Gastrocnemius medialis (tissue), 4 donors: ENCODE measurements at regions not wholly inside any gene's neighbourhood (a gene's known extent, or its start where the extent isn't known, plus 50 kb on each side); places are given as distances from the start of the nearest gene placed in this dataset.
"Not testable (repeated sequence)": the region's sequence is repeated elsewhere in the genome, so short reads cannot be mapped to it uniquely, and the experiment has no call there.

Experiments used
- ATAC-seq, 2 donors: fragments of 150-250 bp; one replicate each; pipeline ENCODE4 v1.9.1; 2016
- DNase-seq, 2 donors: peaks; one replicate each; pipeline ENCODE4 v3.0.0-alpha.2; 2019
- H3K27ac ChIP-seq, 4 donors: fragments of 200-600 bp; sonication (generic); 1 replicate in 1 of 4; 2 replicates in 3 of 4; pipeline ENCODE4 v1.5.1; 2016 to 2018; ENCODE audit warnings: mild to moderate bottlenecking in 2 of 4, moderate library complexity in 1 of 4
- H3K27me3 ChIP-seq, 3 donors: fragments of 200-600 bp; sonication (generic) in 2 of 3; 1 replicate in 1 of 3; 2 replicates in 2 of 3; pipeline versions ENCODE4 v1.5.1 to v1.6.0; 2016 to 2019; ENCODE audit warnings: mild to moderate bottlenecking in 1 of 3, moderate library complexity in 1 of 3
- H3K36me3 ChIP-seq, 2 donors: fragments of 200-600 bp; sonication (generic) in 1 of 2; one replicate each; pipeline ENCODE4 v1.5.1; 2017 to 2018
- H3K4me1 ChIP-seq, 2 donors: fragments of 200-600 bp; sonication (generic) in 1 of 2; one replicate each; pipeline ENCODE4 v1.5.1; 2016 to 2017; ENCODE audit warnings: mild to moderate bottlenecking in 2 of 2
- H3K4me3 ChIP-seq, 4 donors: fragments of 200-600 bp; sonication (generic) in 3 of 4; 1 replicate in 1 of 4; 2 replicates in 3 of 4; pipeline ENCODE4 v1.5.1; 2016 to 2019; ENCODE audit warnings: mild to moderate bottlenecking in 2 of 4
- H3K9me3 ChIP-seq, 3 donors: fragments of 200-600 bp; sonication (generic) in 2 of 3; 1 replicate in 1 of 3; 2 replicates in 2 of 3; pipeline ENCODE4 v1.5.1; 2016 to 2019
- CTCF ChIP-seq, 5 experiments: fragments of 450-650 bp in 3 of 5; fragments of 200-600 bp in 2 of 5; sonication (generic) in 2 of 5; IDR thresholded peaks in 4 of 5; conservative IDR thresholded peaks in 1 of 5; 1 replicate in 4 of 5; 2 replicates in 1 of 5; pipeline ENCODE4 v1.5.1; 2016 to 2019; ENCODE audit warnings: antibody characterized with exemption in 5 of 5, mild to moderate bottlenecking in 3 of 5, moderate library complexity in 3 of 5
- POLR2A ChIP-seq, 2 donors: fragments of 450-650 bp; IDR thresholded peaks; one replicate each; pipeline ENCODE4 v1.6.1; 2017; ENCODE audit warnings: antibody characterized with exemption in 2 of 2, mild to moderate bottlenecking in 2 of 2, moderate library complexity in 2 of 2
- in situ Hi-C, 4 donors: fragments of 200-750 bp; cut with MboI; loops; one replicate each; pipeline versions ENCODE4 v1.15.0 to v1.8.0; 2017; ENCODE audit warnings: low sequenced_read_pairs in 4 of 4
- intact Hi-C: fragments of 100-400 bp; cut with DNase I; formaldehyde crosslinking; loops from one replicate; pipeline ENCODE4 v1.15.1; 2023; ENCODE audit warnings: low total_unique reads

DNA sequence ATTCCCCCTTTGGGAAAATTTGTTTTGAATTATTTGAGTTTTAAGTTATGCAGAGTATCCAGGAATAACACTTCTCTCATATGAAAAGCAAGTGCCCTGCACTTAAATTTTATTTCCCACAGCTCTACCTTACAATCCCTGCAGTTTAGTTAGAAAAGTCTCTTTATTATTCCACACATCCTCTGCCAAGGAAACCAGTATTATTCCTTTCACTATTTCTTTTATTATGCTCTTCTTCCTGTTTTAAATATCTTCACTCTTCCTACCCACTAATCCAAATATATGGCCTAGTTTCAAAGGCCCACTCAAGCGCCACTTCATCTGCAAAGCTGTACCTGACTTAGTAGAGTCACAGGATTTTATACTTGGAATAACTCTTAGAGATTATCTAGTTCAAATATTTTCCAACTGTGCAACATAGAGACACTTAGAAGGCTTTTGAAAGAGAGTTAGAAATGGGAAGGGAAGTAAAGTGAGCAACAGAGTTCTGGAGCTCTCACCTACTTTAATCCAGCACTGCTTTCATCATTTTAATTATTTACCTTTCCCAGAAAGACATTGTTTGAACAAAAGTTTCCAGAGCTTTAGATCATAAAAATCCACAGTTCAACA lies 97.2 kb upstream of the LYPLAL1 start:
- Histone ChIP-seq H3K4me3 (no peak overlapping the region), H3K9me3 (no peaks in the 10 kb centered on the region), H3K4me1 (no peaks in the 10 kb centered on the region), H3K27ac (no peak overlapping the region), H3K36me3 (no peaks in the 10 kb centered on the region), H3K27me3 (no peaks in the 10 kb centered on the region)
- DNase-seq = no peak
- ATAC-seq = no peak
- TF ChIP-seq CTCF (IDR thresholded peaks at IDR 0.05 in 4 of 5, conservative IDR thresholded peaks at IDR 0.05 in 1 of 5) = no peak
- no peak for TF ChIP-seq POLR2A (IDR thresholded peaks at IDR 0.05)
- intact Hi-C loops = no loop called here
- in situ Hi-C loops = no loop called here

DNA sequence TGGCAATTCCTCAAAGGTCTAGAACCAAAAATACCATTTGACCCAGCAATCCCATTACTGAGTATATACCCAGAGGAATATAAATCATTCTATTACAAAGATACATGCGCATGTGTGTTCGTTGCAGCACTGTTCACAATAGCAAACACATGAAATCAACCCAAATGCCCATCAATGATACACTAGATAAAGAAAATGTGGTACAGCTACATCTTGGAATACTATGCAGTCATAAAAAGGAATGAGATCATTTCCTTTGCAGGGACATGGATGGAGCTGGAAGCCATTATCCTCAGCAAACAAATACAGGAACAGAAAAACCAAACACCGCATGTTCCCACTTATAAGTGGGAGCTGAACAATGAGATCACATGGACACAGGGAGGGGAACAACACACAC lies 95.9 kb upstream of the LYPLAL1 start:
- H3K27ac ChIP-seq, intact Hi-C loops, H3K4me1 ChIP-seq, ATAC-seq, H3K27me3 ChIP-seq, in situ Hi-C loops, H3K36me3 ChIP-seq, DNase-seq, H3K9me3 ChIP-seq, H3K4me3 ChIP-seq: not testable (repeated sequence)

DNA sequence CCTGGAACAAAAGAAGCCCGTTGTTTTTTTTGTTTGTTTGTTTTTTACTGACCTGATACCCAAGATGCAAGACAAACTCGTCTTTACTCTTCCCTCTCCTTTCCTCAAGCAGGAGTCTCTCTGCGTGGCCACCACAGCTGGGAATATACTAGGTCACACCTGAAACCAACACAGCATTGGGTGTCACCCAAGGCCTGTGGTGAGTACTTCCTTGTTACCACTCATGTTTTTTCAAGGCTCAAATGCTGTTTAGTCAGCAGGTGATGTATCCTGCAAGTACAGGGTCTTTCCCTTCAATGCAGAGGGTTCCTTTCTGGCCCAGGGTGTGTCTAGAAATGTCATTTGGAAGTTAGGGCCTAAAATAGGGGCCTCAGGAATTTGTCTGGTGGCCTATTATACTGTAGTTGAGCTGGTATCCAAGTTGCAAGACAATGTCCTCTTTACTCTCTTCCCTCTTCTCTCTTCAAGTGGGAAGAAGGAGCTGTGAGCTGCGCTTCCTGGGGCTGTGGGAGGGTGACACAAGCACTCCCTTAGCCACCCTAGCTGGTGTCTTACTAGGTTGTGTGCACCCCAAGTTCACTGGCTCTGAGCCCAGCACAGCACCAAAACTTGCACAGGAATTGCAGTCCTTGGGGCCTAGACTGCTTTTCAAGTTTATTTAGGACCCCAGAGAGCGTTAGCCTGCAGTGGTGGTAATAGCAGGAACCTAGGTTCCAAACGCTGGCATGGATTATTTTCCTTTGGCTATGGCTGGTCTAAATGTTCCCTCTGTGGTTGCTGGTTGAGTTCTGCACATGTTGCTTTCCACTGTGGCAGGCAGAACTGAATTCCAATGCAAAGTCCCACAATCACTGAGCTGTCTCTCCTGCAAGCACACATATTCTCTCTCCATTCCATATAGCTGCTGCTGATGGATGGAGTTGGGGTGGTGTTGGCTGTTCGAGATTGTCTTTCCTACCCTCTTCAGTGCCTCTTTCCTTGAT lies 91.4 kb upstream of the LYPLAL1 start:
- intact Hi-C loops = no loop called here
- no peak for ATAC-seq

GRCh38 chr1:219083631-219084030 lies 90.0 kb upstream of the LYPLAL1 start:
- intact Hi-C loops (no loop called here), in situ Hi-C loops (no loop called here)
- TF ChIP-seq CTCF (IDR thresholded peaks at IDR 0.05 in 4 of 5, conservative IDR thresholded peaks at IDR 0.05 in 1 of 5) (no peak), POLR2A (IDR thresholded peaks at IDR 0.05) (no peak)
- H3K36me3 ChIP-seq = no peaks in the 10 kb centered on the region
- H3K27ac ChIP-seq = no peak overlapping the region
- H3K9me3 ChIP-seq = no peaks in the 10 kb centered on the region
- no peaks in the 10 kb centered on the region for H3K27me3 ChIP-seq
- H3K4me1 ChIP-seq = no peaks in the 10 kb centered on the region
- no peak overlapping the region for H3K4me3 ChIP-seq
- no peak for DNase-seq
- no peak for ATAC-seq

More for the DNA sequence above, 91.4 kb upstream of the LYPLAL1 start:
- H3K4me3 ChIP-seq = no peak overlapping the region
- no peaks in the 10 kb centered on the region for H3K36me3 ChIP-seq
- no peaks in the 10 kb centered on the region for H3K9me3 ChIP-seq
- no peaks in the 10 kb centered on the region for H3K4me1 ChIP-seq
- no peak for DNase-seq
- TF ChIP-seq POLR2A (IDR thresholded peaks at IDR 0.05) (no peak), CTCF (IDR thresholded peaks at IDR 0.05 in 4 of 5, conservative IDR thresholded peaks at IDR 0.05 in 1 of 5) (no peak)
- H3K27me3 ChIP-seq = no peaks in the 10 kb centered on the region
- no peak overlapping the region for H3K27ac ChIP-seq
- in situ Hi-C loops = no loop called here

GRCh38 chr1:219085082-219085481 lies 88.6 kb upstream of the LYPLAL1 start:
- H3K36me3 ChIP-seq = no peaks in the 10 kb centered on the region
- H3K9me3 ChIP-seq = no peaks in the 10 kb centered on the region
- intact Hi-C loops (no loop called here), in situ Hi-C loops (no loop called here)
- no peaks in the 10 kb centered on the region for H3K27me3 ChIP-seq
- no peak for ATAC-seq
- DNase-seq = no peak
- no peak overlapping the region for H3K27ac ChIP-seq
- TF ChIP-seq POLR2A (IDR thresholded peaks at IDR 0.05) = no peak
- no peak overlapping the region for H3K4me3 ChIP-seq
- no peaks in the 10 kb centered on the region for H3K4me1 ChIP-seq
